Ovary (tissue), 7 donors: ENCODE measurements at regions not wholly inside any gene's neighbourhood (a gene's known extent, or its start where the extent isn't known, plus 50 kb on each side); places are given as distances from the start of the nearest gene placed in this dataset.

Source experiments
- DNase-seq, 5 donors: peaks; one replicate each; pipeline ENCODE4 v3.0.0-alpha.2; 2019 to 2020
- H3K27ac ChIP-seq, 2 donors: fragments of 200-600 bp; one replicate each; pipeline versions ENCODE4 v1.5.1 to v1.8.0; 2019 to 2022
- H3K27me3 ChIP-seq: fragments of 200-600 bp; one replicate; pipeline ENCODE4 v1.8.0; 2022
- H3K36me3 ChIP-seq: fragments of 200-600 bp; sonication (generic); one replicate; pipeline ENCODE4 v1.5.1; 2019
- H3K4me1 ChIP-seq: one replicate; pipeline ENCODE4 v1.8.1; 2013; ENCODE audit warnings: mild to moderate bottlenecking, moderate library complexity; ENCODE audit not compliant: insufficient read depth
- H3K4me3 ChIP-seq: fragments of 200-600 bp; sonication (generic); one replicate; pipeline ENCODE4 v1.5.1; 2017
- H3K9me3 ChIP-seq, 2 donors: fragments of 200-600 bp in 1 of 2; sonication (generic) in 1 of 2; one replicate each; pipeline versions ENCODE4 v1.5.1 to v1.8.1; 2013 to 2019; ENCODE audit warnings: mild to moderate bottlenecking in 1 of 2, moderate library complexity in 1 of 2
- CTCF ChIP-seq, 3 donors: fragments of 450-650 bp in 2 of 3; fragments of 200-600 bp in 1 of 3; IDR thresholded peaks; one replicate each; pipeline versions ENCODE4 v1.5.1 to v1.8.0; 2016 to 2022; ENCODE audit warnings: antibody characterized with exemption in 3 of 3, mild to moderate bottlenecking in 1 of 3
- EP300 ChIP-seq: sonication (generic); formaldehyde crosslinking; IDR thresholded peaks from one replicate; pipeline ENCODE4 v1.6.1; 2017; ENCODE audit warnings: antibody characterized with exemption
- POLR2A ChIP-seq: fragments of 450-650 bp; IDR thresholded peaks from one replicate; pipeline ENCODE4 v1.6.1; 2017; ENCODE audit warnings: antibody characterized with exemption, mild to moderate bottlenecking, moderate library complexity
- WGBS, 3 donors: extraction: QIAGEN DNeasy Blood & Tissue Kit in 1 of 3; methylation state at CpG; one replicate each; pipeline versions ENCODE4 v1.1.5 to v1.1.7; 2013 to 2017; 5-methylcytosine and 5-hydroxymethylcytosine counted together
- intact Hi-C, 4 donors: fragments of 100-400 bp; cut with DNase I; formaldehyde crosslinking; loops; one replicate each; pipeline versions ENCODE4 v1.11.0 to v1.15.1; 2022 to 2023
- donor health status: DM: no; HTN: no; CAD: no; lungs with moderate emphysema.
- donor health status: DM: no; HTN: no; CAD: no.
- donor health status: Bipolar disorder and iron deficiency.
- donor health status: DM: no; HTN: no; CAD: no.
- donor health status: DM: yes; HTN: yes; CAD: no.

GRCh38 chr14:43877351-43877960 lies 629.6 kb downstream of the FSCB start:
- no peaks in the 10 kb centered on the region for H3K4me1 ChIP-seq
- no peaks in the 10 kb centered on the region for H3K36me3 ChIP-seq
- no peaks in the 10 kb centered on the region for H3K27me3 ChIP-seq
- no peaks in the 10 kb centered on the region for H3K9me3 ChIP-seq
- no peak overlapping the region for H3K27ac ChIP-seq
- no peak for DNase-seq
- TF ChIP-seq CTCF (IDR thresholded peaks at IDR 0.05) (no peak), EP300 (no peak), POLR2A (no peak)
- intact Hi-C loops, result no loop called here
- 26 to 29% (median 29%) methylated on average over 3 of the region's 3 CpGs for WGBS, 3 donors
- no peak overlapping the region for H3K4me3 ChIP-seq

GRCh38 chr14:43872752-43873655 lies 634.1 kb downstream of the FSCB start:
- H3K27me3 ChIP-seq, result no peaks in the 10 kb centered on the region
- WGBS, 3 donors, result 66 to 70% (median 69%) methylated on average over 7 of the region's 7 CpGs
- no peak for DNase-seq
- H3K27ac ChIP-seq, result no peak overlapping the region
- intact Hi-C loops, result no loop called here
- no peak for TF ChIP-seq CTCF (IDR thresholded peaks at IDR 0.05)
- TF ChIP-seq EP300, result no peak
- no peak for TF ChIP-seq POLR2A
- H3K4me1 ChIP-seq, result no peaks in the 10 kb centered on the region
- no peaks in the 10 kb centered on the region for H3K9me3 ChIP-seq
- no peaks in the 10 kb centered on the region for H3K36me3 ChIP-seq
- H3K4me3 ChIP-seq, result no peak overlapping the region

- Histone ChIP-seq H3K27ac (no peak overlapping the region), H3K27me3 (no peaks in the 10 kb centered on the region), H3K36me3 (no peaks in the 10 kb centered on the region), H3K4me3 (no peak overlapping the region), H3K9me3 (no peaks in the 10 kb centered on the region), H3K4me1 (no peaks in the 10 kb centered on the region)
- intact Hi-C loops, result no loop called here
- 68 to 74% (median 72%) methylated on average over 5 of the region's 5 CpGs for WGBS, 3 donors
- no peak for DNase-seq
- no peak for TF ChIP-seq CTCF (IDR thresholded peaks at IDR 0.05)
- no peak for TF ChIP-seq EP300
- TF ChIP-seq POLR2A, result no peak
Measured at GRCh38 chr14:43872222-43872621, 634.9 kb downstream of the FSCB start.

- TF ChIP-seq EP300 (no peak), CTCF (IDR thresholded peaks at IDR 0.05) (no peak), POLR2A (no peak)
- Histone ChIP-seq H3K36me3 (no peaks in the 10 kb centered on the region), H3K27me3 (no peaks in the 10 kb centered on the region), H3K27ac (no peak overlapping the region), H3K4me3 (no peak overlapping the region), H3K4me1 (no peaks in the 10 kb centered on the region), H3K9me3 (no peaks in the 10 kb centered on the region)
- intact Hi-C loops, result no loop called here
- DNase-seq, result no peak
Measured at GRCh38 chr14:43858981-43859380, 648.1 kb downstream of the FSCB start.
